Activated T-cell treated with anti-CD3 and anti-CD28 coated beads, Interleukin-2, amount 50 U/mL, for 48 hours (primary cell): ENCODE measurements at regions not wholly inside any gene's neighbourhood (a gene's known extent, or its start where the extent isn't known, plus 50 kb on each side); places are given as distances from the start of the nearest gene placed in this dataset.
"Not testable (repeated sequence)": the region's sequence is repeated elsewhere in the genome, so short reads cannot be mapped to it uniquely, and the experiment has no call there.

Source experiments
- DNase-seq, 2 experiments: peaks; one replicate each; pipeline ENCODE4 v3.0.0-alpha.2; 2020

DNA sequence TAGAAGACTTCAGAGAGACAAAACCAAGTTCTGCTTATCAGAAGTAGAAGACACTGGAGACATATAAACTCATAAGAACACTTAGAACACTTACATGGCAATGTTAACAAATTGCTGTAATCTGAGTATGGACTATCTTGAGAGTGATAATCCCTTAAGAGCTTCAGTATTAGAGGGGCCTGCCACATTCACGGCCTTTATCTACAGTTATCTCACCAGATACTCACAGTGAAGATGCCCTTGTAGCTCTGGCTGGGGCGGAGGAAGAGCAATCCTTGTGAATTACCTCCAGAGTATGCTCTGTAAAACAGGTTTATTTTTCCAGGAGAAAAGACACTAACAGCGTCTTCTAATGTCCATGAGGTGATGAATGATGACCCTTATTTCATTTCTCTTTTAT lies 762.8 kb downstream of the FAM181B start:
- DNase-seq: no peak

DNA sequence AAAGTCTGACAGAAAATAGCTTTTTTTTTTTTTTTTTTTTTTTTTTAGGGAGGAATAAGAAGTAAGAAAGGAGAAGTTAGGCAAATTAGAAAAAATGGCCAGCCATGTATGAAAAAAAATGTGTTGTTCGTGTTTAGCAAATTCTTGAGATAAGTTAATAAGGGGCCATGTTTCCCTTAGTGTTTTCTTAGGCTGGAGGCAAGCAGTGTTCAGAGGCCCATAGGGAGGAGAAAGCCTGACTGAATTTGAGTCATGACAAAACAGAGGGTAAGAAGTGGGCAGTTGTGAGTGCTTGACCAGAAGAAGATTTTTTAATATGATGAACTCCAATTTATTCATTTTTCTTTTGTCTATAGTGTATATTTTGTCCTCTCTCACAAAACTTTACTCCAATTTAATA lies 766.4 kb downstream of the FAM181B start:
- no peak for DNase-seq

DNA sequence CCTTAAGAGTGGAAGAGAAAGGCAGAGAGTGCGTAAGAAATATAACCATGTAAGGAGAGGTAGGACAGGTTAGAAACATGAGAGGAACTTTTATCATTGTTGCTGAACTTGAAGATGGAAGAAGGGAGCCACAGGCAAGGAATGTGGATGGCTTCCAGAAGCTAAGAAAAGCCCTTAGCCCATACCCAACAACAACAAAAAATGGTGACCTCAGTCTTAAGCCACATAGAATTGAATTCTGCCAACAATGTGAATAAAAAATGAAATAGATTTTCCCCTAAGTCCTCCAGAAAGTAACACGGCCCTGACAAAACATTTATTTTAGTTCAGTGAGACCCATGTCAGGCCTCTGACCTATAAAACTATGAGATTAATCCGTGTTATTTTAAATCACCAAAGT lies 767.3 kb downstream of the FAM181B start:
- DNase-seq: no peak

DNA sequence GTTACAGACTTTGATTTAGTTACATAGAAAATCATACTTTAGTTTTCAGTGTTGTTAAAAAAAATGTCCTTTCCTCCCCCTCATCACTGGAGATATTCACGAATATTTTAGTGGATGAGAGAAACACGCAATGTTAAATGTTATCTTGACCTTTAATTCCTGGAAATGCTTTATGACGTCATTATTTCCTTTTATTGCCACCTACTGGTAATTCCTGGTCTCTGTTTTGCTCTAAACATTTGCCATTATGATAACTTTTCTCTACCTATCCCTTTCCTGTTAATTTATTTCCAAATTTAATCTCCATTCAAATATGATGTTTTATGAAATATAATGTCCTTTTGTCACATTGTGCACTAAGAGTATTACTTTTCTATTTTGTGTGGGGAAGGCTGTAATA lies 770.6 kb downstream of the FAM181B start:
- no peak for DNase-seq

DNA sequence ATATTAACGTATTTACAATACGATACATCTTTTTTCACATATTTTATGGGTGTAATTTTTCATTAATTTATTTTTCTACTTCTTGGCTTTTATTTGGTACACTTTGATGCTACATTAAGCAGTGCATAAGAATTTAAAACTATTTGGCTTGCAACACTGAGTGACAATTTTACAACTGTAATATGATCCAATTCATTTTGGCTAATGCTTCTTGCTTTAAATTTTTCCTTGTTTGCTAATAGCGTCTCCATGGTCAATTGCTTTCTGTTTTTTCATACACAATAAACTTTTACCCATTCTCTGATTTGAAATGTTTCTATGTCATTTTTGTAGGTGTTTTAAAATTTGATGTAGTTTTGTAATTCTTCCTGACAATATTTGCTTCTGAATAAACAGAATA lies 773.2 kb downstream of the FAM181B start:
- DNase-seq: no peak

DNA sequence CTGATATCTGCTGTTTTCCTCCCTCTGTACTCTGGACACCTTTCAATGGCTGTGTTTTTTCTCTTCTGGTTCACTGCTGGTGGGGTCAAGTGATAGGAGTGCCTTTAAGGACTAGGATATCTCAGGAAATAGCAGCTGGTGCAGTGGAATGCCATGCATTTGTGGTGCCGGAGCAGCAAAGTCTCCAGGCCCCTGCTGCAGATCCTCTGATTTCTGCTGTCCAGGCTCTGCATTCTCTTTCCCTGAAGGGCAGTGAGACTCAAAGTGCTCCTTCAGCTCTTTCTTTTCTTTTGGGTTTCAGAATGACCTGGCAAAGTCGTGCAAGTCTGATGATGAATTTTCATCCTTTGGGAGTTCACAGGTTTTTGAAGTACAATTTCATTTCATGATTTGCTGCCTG lies 774.3 kb downstream of the FAM181B start:
- no peak for DNase-seq

DNA sequence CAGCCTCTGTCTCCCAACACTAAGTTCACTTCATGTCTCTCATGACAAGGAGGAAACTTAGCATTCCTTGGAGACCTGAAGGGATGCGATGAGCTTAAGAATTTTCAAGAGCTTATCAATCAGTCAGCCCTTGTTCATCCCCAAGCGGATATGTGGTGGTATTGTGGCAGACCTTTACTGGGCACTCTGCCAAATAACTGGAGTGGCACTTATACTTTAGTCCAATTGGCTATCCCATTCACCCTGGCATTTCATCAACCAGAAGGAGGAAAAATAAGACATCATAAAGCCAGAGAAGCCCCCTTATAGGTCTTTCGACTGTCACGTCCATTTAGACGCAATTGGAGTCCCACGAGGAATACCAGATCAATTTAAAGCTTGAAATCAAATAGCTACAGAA lies 779.4 kb downstream of the FAM181B start:
- not testable (repeated sequence) for DNase-seq

- DNase-seq: no peak
Observed at GRCh38 chr11:81946831-81947230, 786.8 kb downstream of the FAM181B start.

GRCh38 chr11:81942646-81943045 lies 791.0 kb downstream of the FAM181B start:
- DNase-seq: no peak

GRCh38 chr11:81941998-81942397 lies 791.7 kb downstream of the FAM181B start:
- no peak for DNase-seq

DNA sequence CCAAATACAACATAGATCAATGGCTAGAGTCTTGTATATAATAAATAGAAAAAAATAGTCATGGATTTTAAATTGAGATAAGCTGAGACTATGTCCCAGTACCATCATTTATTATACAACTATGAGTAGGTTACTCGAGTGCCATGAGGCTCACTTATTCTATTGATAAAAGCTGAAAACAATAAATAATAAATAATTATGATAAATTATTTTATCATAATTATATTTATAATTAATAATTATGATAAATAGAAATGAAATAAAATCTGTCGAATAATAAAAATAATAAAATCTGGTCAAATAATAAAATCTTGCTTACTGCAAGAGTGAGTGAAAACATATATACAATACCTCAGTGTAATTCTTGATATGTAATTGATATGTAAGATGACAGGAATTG lies 801.4 kb downstream of the FAM181B start:
- DNase-seq: no peak

DNA sequence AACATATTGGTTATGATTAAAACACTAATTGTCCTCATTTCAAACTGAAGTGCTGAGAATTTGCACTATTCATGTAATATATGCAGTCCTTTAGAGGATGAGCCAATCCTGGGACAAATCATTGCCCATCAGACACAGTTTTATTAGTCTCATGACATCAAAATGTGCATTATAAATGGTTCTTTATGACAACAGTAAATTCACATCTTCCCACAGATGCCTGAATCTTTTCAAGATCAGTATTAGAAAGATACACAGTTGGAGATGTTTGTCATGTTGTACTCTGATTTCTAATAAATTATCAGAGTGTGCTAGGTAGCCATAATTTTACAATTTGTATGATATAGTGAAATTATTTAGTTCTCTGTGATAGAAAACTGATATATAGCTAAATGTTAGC lies 813.5 kb downstream of the FAM181B start:
- no peak for DNase-seq

DNA sequence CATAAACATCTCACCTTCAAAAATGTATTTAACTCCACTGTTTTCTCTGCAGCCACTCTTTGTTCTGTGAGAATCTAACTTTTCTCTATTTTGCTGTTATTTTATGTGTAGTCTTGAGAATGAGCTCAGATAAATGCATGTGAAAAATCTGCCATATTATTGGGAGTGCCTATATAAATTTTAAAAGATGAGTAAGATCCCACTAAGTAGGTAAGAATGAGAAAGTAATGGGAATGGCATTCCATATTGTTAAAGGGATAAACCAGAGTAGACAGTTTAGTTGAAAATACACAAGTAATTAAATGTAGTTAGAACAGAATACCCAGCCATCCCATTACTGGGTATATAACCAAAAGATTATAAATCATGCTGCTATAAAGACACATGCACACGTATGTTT lies 817.2 kb downstream of the FAM181B start:
- DNase-seq: no peak

DNA sequence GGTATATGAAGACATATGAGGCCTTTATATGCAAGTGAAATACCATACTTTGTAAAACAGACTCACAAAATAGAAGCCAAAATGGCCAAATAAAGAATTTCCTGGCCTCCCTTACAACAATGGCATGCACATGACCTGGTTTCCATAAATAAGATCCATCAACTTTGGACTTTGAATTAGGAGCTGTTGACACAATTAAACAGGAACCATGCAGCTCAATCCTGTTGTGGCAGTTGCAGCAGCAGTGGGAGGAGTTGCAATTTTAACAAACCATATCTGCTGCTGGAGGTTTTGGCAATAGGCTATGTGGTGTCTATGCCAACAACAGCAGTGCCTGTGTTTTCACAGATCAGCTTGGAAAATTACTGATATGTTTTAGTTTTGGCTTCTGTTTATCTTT lies 818.6 kb downstream of the FAM181B start:
- DNase-seq: no peak

GRCh38 chr11:81913793-81914192 lies 819.9 kb downstream of the FAM181B start:
- no peak for DNase-seq

DNA sequence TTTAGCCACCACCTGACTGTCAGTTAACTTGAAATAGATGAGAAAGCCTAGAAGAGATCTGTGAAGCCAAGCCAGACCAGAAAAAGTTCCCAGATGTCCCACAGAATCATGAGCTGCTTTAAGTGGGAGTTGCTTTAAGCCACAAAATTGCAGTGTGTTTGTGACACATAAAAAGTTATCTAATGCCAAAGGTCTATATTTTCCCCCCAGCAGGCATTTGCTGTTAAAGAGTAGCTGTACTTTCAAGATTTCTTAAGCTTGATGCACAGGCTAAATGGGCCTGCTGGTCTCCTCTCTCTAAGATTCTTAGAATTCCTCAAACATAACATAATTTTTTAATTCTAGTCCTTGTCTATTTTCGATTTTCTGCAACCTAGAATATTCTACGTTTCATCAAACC lies 825.7 kb downstream of the FAM181B start:
- DNase-seq: no peak

- DNase-seq: no peak
Observed at GRCh38 chr11:81899156-81899555, 834.5 kb downstream of the FAM181B start.

DNA sequence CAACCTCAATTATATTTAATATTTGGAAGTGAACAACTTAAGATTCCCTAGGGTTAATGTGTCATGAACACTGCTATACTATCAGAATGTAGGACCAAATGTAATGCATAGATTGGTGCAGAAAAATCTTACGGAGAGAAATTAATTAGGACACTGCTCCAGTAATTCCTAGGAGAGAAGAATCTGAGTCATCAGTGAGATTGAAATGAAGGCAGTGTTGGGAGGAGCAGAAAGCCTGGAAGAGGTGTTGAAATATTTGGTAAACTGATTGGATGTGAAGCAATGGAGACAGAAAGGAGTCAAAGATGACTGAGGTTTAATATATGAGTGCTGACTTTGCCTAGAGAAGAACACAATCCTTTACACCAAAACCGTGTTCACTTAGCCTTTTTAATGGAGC lies 836.0 kb downstream of the FAM181B start:
- DNase-seq: no peak

GRCh38 chr11:81895258-81895657 lies 838.4 kb downstream of the FAM181B start:
- no peak for DNase-seq

- no peak for DNase-seq
Observed at GRCh38 chr11:81892770-81893635, 840.7 kb downstream of the FAM181B start.

GRCh38 chr11:81888391-81888790 lies 845.3 kb downstream of the FAM181B start:
- DNase-seq: no peak

GRCh38 chr11:81887671-81888070 lies 846.0 kb downstream of the FAM181B start:
- DNase-seq: no peak

DNA sequence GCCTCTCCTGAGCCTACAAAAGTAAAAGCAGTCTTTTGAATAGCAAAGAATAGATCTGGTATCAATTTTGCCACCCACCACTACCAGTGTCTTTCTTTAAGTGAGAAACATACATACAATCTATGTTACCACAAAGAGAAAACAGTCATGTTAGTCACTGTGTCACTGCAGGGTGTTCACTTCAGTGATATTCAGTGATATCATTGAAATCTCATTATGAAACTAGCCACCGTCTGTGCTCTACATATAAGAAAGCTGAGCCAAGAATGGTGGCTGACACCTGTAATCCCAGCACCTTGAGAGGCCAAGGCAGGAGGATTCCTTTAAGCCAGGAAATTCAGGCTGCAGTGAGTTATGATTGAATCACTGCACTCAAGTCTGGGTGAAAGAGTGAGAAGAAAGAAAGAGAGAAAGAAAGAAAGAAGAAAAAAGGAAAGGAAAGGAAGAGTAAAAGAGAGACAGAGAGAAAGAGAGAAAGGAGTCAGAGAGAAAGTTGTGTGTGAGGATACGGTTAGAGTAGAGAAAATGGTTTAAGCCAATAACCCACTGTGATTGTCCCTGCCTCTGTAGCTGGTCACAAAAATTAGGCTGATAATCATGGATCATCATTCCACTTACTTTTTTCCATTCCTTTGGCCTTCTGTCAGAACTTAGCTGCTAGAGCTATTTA lies 847.1 kb downstream of the FAM181B start:
- no peak for DNase-seq

DNA sequence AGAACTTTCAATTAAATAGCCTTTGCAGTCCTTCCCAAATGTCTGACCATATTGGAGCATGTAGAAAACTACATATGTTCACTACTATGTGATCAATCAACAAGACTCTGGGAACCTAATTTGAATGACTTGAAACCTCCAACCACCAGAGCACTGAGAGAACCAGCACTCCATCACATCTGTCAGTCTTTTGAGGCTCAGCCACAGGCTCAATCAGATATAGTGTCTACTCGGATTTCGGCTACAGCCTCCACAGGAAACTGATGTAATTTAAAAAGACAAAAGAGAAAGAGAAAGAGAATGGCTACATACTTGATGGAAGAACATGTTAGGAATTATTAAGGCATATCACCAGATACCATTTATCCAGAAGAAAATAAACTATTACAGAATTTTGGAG lies 859.0 kb downstream of the FAM181B start:
- no peak for DNase-seq

- no peak for DNase-seq
Observed at GRCh38 chr11:81870815-81871214, 862.8 kb downstream of the FAM181B start.
